GM06990 (cell line): ENCODE measurements at regions not wholly inside any gene's neighbourhood (a gene's known extent, or its start where the extent isn't known, plus 50 kb on each side); places are given as distances from the start of the nearest gene placed in this dataset.

ENCODE experiments used
- DNase-seq: peaks from one replicate; pipeline ENCODE4 v3.0.0-alpha.2; 2011; ENCODE audit not compliant: insufficient read length; ENCODE audit errors: extremely low read depth
- H3K27me3 ChIP-seq: replicated peaks from 2 replicates; pipeline ENCODE4 v1.6.0; 2011; ENCODE audit warnings: low read length; ENCODE audit not compliant: control insufficient read depth, insufficient read depth
- H3K36me3 ChIP-seq: 2 replicates; pipeline ENCODE4 v1.5.1; 2011; ENCODE audit warnings: low read length; ENCODE audit not compliant: control insufficient read depth, insufficient read depth
- H3K4me3 ChIP-seq: replicated peaks from 2 replicates; pipeline ENCODE4 v1.5.1; 2011; ENCODE audit warnings: low read depth, mild to moderate bottlenecking, control low read depth, low read length
- CTCF ChIP-seq: IDR thresholded peaks from 2 replicates; pipeline ENCODE4 v1.5.1; 2011; ENCODE audit warnings: low read length, control low read depth, mild to moderate bottlenecking, inconsistent platforms; ENCODE audit not compliant: insufficient read depth, poor library complexity, severe bottlenecking

GRCh38 chr1:184260382-184260781 lies 126.4 kb upstream of the C1orf21 start:
- no peak for DNase-seq
- no peaks in the 10 kb centered on the region for H3K27me3 ChIP-seq
- no peaks in the 10 kb centered on the region for H3K36me3 ChIP-seq
- no peak for TF ChIP-seq CTCF
- H3K4me3 ChIP-seq, result no peak overlapping the region

- no peak for TF ChIP-seq CTCF
- no peaks in the 10 kb centered on the region for H3K36me3 ChIP-seq
- no peak overlapping the region for H3K4me3 ChIP-seq
- DNase-seq, result no peak
- H3K27me3 ChIP-seq, result no peaks in the 10 kb centered on the region
Measured at GRCh38 chr1:184262109-184262508, 124.7 kb upstream of the C1orf21 start.

- DNase-seq, result no peak
- Histone ChIP-seq H3K27me3 (no peaks in the 10 kb centered on the region), H3K36me3 (no peaks in the 10 kb centered on the region), H3K4me3 (no peak overlapping the region)
- TF ChIP-seq CTCF, result no peak
Measured at GRCh38 chr1:184267747-184268146, 119.1 kb upstream of the C1orf21 start.

- DNase-seq, result no peak
- H3K36me3 ChIP-seq, result no peaks in the 10 kb centered on the region
- no peak overlapping the region for H3K4me3 ChIP-seq
- H3K27me3 ChIP-seq, result no peaks in the 10 kb centered on the region; the same call in 1 of the 2 replicates
- no peak for TF ChIP-seq CTCF
Measured at GRCh38 chr1:184270556-184270955, 116.3 kb upstream of the C1orf21 start.

- TF ChIP-seq CTCF, result no peak
- DNase-seq, result no peak
- Histone ChIP-seq H3K4me3 (no peak overlapping the region), H3K27me3 (no peaks in the 10 kb centered on the region; the same call in 1 of the 2 replicates), H3K36me3 (no peaks in the 10 kb centered on the region)
Measured at GRCh38 chr1:184272175-184272866, 114.5 kb upstream of the C1orf21 start.

GRCh38 chr1:184276416-184276815 lies 110.4 kb upstream of the C1orf21 start:
- TF ChIP-seq CTCF, result no peak
- H3K27me3 ChIP-seq, result no peaks in the 10 kb centered on the region; the same call in 1 of the 2 replicates
- DNase-seq, result no peak

More at GRCh38 chr1:184276416-184276815, 110.4 kb upstream of the C1orf21 start:
- Histone ChIP-seq H3K36me3 (no peaks in the 10 kb centered on the region), H3K4me3 (no peak overlapping the region)
